IMR-90 (cell line): ENCODE measurements at regions not wholly inside any gene's neighbourhood (a gene's known extent, or its start where the extent isn't known, plus 50 kb on each side); places are given as distances from the start of the nearest gene placed in this dataset.

ENCODE experiments used
- ATAC-seq: fragments of 200-7000 bp; cut with Tn5 transposase; 2 replicates; pipeline ENCODE4 v1.9.1; 2020; ENCODE audit warnings: low read depth, mild to moderate bottlenecking, moderate library complexity
- BruUV-seq: library from RNA; stranded (reverse); fragments of 400-500 nt; replicated peaks from 2 replicates; lab custom pipeline; 2021; lab: Mats Ljungman, UMichigan
- CTCF ChIA-PET: fragments of 300-600 bp; formaldehyde crosslinking; extraction: SDS; loops from one replicate; lab custom pipeline; 2021; ENCODE audit warnings: antibody characterized with exemption; lab: Yijun Ruan, JAX
- POLR2A ChIA-PET: fragments of 300-600 bp; sonication (Branson Sonifier 250); formaldehyde crosslinking; loops from one replicate; lab custom pipeline; 2022; ENCODE audit warnings: antibody characterized with exemption; ENCODE audit not compliant: unreplicated experiment; lab: Charles Lee
- DNase-seq: peaks from one replicate; pipeline ENCODE4 v3.0.0; 2013
- H2AFZ ChIP-seq: replicated peaks from 2 replicates; pipeline ENCODE3; 2013; ENCODE audit warnings: low read length, mild to moderate bottlenecking; ENCODE audit not compliant: poor library complexity
- H2AK5ac ChIP-seq: 2 replicates; pipeline ENCODE4 v1.6.1; 2013; ENCODE audit warnings: low read depth, low read length, inconsistent platforms
- H2AK9ac ChIP-seq: replicated peaks from 2 replicates; pipeline ENCODE3; 2013; ENCODE audit warnings: mild to moderate bottlenecking, low read depth, low read length, moderate library complexity; ENCODE audit not compliant: poor library complexity
- H2BK120ac ChIP-seq: 2 replicates; pipeline ENCODE4 v1.6.1; 2013; ENCODE audit warnings: low read depth, low read length, inconsistent platforms
- H2BK15ac ChIP-seq: 3 replicates; pipeline ENCODE4 v1.6.1; 2013; ENCODE audit warnings: low read depth, low read length, inconsistent platforms
- H2BK20ac ChIP-seq: 2 replicates; pipeline ENCODE4 v1.6.1; 2013; ENCODE audit warnings: low read depth, mild to moderate bottlenecking, inconsistent platforms, low read length, moderate library complexity
- H2BK5ac ChIP-seq: 2 replicates; pipeline ENCODE4 v1.6.1; 2013; ENCODE audit warnings: mild to moderate bottlenecking, low read depth, low read length, inconsistent platforms; ENCODE audit not compliant: poor library complexity, severe bottlenecking
- H3K14ac ChIP-seq: replicated peaks from 2 replicates; pipeline ENCODE4 v1.6.1; 2013; ENCODE audit warnings: low read depth, low read length, inconsistent platforms
- H3K18ac ChIP-seq: 2 replicates; pipeline ENCODE4 v1.6.1; 2013; ENCODE audit warnings: low read depth, low read length, control low read depth
- H3K23ac ChIP-seq: 2 replicates; pipeline ENCODE4 v1.6.1; 2013; ENCODE audit warnings: low read depth, low read length, inconsistent platforms
- H3K27ac ChIP-seq: 2 replicates; pipeline ENCODE4 v1.5.1; 2013; ENCODE audit warnings: mild to moderate bottlenecking, control low read depth, low read length; ENCODE audit not compliant: insufficient read depth
- H3K27me3 ChIP-seq: 2 replicates; pipeline ENCODE4 v1.6.1; 2013; ENCODE audit warnings: low read length; ENCODE audit not compliant: control insufficient read depth, insufficient read depth
- H3K36me3 ChIP-seq: 2 replicates; pipeline ENCODE4 v1.6.1; 2013; ENCODE audit warnings: low read length, mixed read lengths; ENCODE audit not compliant: control insufficient read depth, insufficient read depth
- H3K4ac ChIP-seq: 2 replicates; pipeline ENCODE4 v1.6.1; 2013; ENCODE audit warnings: low read depth, low read length, inconsistent platforms
- H3K4me1 ChIP-seq: 2 replicates; pipeline ENCODE4 v1.6.1; 2013; ENCODE audit warnings: low read length, mixed read lengths; ENCODE audit not compliant: control insufficient read depth, insufficient read depth
- H3K4me2 ChIP-seq: 2 replicates; pipeline ENCODE4 v1.6.1; 2013; ENCODE audit warnings: low read depth, mild to moderate bottlenecking, control low read depth, low read length, moderate library complexity
- H3K4me3 ChIP-seq: 2 replicates; pipeline ENCODE4 v1.5.1; 2013; ENCODE audit warnings: low read depth, mild to moderate bottlenecking, control low read depth, low read length, moderate library complexity; ENCODE audit not compliant: insufficient read depth
- H3K56ac ChIP-seq: 2 replicates; pipeline ENCODE4 v1.6.1; 2013; ENCODE audit warnings: low read length, inconsistent platforms; ENCODE audit not compliant: insufficient read depth; ENCODE audit errors: extremely low read depth
- H3K79me1 ChIP-seq, 2 experiments: 2 replicates each; pipeline ENCODE4 v1.6.1; 2013; ENCODE audit warnings: low read length in 2 of 2, inconsistent platforms in 1 of 2, low read depth in 1 of 2
- H3K9ac ChIP-seq: 2 replicates; pipeline ENCODE4 v1.6.1; 2013; ENCODE audit warnings: low read depth, low read length, control low read depth
- H3K9me1 ChIP-seq: 2 replicates; pipeline ENCODE4 v1.6.1; 2013; ENCODE audit warnings: low read length, inconsistent platforms; ENCODE audit not compliant: insufficient read depth
- H3K9me3 ChIP-seq: 2 replicates; pipeline ENCODE4 v1.6.1; 2013; ENCODE audit warnings: low read length; ENCODE audit not compliant: control insufficient read depth, insufficient read depth
- H4K20me1 ChIP-seq: 2 replicates; pipeline ENCODE4 v1.6.1; 2013; ENCODE audit warnings: low read length, inconsistent platforms; ENCODE audit not compliant: insufficient read depth
- H4K5ac ChIP-seq: 2 replicates; pipeline ENCODE4 v1.6.1; 2013; ENCODE audit warnings: mild to moderate bottlenecking, low read depth, low read length, control low read depth
- H4K8ac ChIP-seq, 2 experiments: 2 replicates each; pipeline ENCODE4 v1.6.1; 2013; ENCODE audit warnings: low read depth in 2 of 2, low read length in 2 of 2, control low read depth in 1 of 2, inconsistent platforms in 1 of 2
- H4K91ac ChIP-seq: 2 replicates; pipeline ENCODE4 v1.6.1; 2013; ENCODE audit warnings: low read depth, low read length, inconsistent platforms; ENCODE audit not compliant: insufficient read depth
- BHLHE40 ChIP-seq: fragments of 150-350 bp; IDR thresholded peaks from 2 replicates; pipeline ENCODE4 v1.6.1; 2016; ENCODE audit warnings: mild to moderate bottlenecking, low read depth, low read length
- CEBPB ChIP-seq: IDR thresholded peaks from 2 replicates; pipeline ENCODE4 v1.6.1; 2012; ENCODE audit warnings: low read depth, low read length, improper control_type of control experiment
- CHD1 ChIP-seq: IDR thresholded peaks from 2 replicates; pipeline ENCODE4 v1.6.1; 2012; ENCODE audit warnings: low read depth, low read length, improper control_type of control experiment
- CTCF ChIP-seq: conservative IDR thresholded peaks from 2 replicates; pipeline ENCODE4 v1.5.1; 2012; ENCODE audit warnings: mild to moderate bottlenecking, low read depth, low read length, improper control_type of control experiment
- ELK1 ChIP-seq: fragments of 150-350 bp; IDR thresholded peaks from 2 replicates; pipeline ENCODE4 v1.6.1; 2016; ENCODE audit warnings: low read depth, mild to moderate bottlenecking, low read length, moderate library complexity, borderline replicate concordance
- FOS ChIP-seq: fragments of 150-350 bp; IDR thresholded peaks from 2 replicates; pipeline ENCODE4 v1.6.1; 2016; ENCODE audit warnings: low read depth, low read length
- MAFK ChIP-seq: IDR thresholded peaks from 2 replicates; pipeline ENCODE4 v1.6.1; 2012; ENCODE audit warnings: low read depth, low read length, improper control_type of control experiment
- MAZ ChIP-seq: IDR thresholded peaks from 2 replicates; pipeline ENCODE4 v1.6.1; 2012; ENCODE audit warnings: low read depth, mild to moderate bottlenecking, low read length, improper control_type of control experiment, moderate library complexity, borderline replicate concordance
- MXI1 ChIP-seq: IDR thresholded peaks from 2 replicates; pipeline ENCODE4 v1.6.1; 2012; ENCODE audit warnings: low read depth, mild to moderate bottlenecking, low read length, moderate library complexity, borderline replicate concordance
- NFE2L2 ChIP-seq: fragments of 150-350 bp; IDR thresholded peaks from 2 replicates; pipeline ENCODE4 v1.6.1; 2016; ENCODE audit warnings: low read depth, mild to moderate bottlenecking, low read length
- POLR2A ChIP-seq: IDR thresholded peaks from 2 replicates; pipeline ENCODE4 v1.6.1; 2012; ENCODE audit warnings: mild to moderate bottlenecking, low read depth, low read length
- RAD21 ChIP-seq: IDR thresholded peaks from 2 replicates; pipeline ENCODE4 v1.6.1; 2012; ENCODE audit warnings: low read length, improper control_type of control experiment
- RCOR1 ChIP-seq: IDR thresholded peaks from 2 replicates; pipeline ENCODE4 v1.6.1; 2012; ENCODE audit warnings: mild to moderate bottlenecking, low read length, improper control_type of control experiment; ENCODE audit not compliant: insufficient replicate concordance
- RFX5 ChIP-seq: IDR thresholded peaks from 2 replicates; pipeline ENCODE4 v1.8.0; 2012; ENCODE audit warnings: low read depth, mild to moderate bottlenecking, low read length, moderate library complexity
- SMC3 ChIP-seq: fragments of 150-350 bp; IDR thresholded peaks from 2 replicates; pipeline ENCODE4 v1.6.1; 2016; ENCODE audit warnings: low read depth, mild to moderate bottlenecking, antibody characterized with exemption, low read length, moderate library complexity
- WGBS, 2 experiments: methylation state at CpG; one replicate each; pipeline versions ENCODE4 v1.1.5 to v1.1.7; 2013; ENCODE audit warnings: missing lambda C conversion rate in 2 of 2; ENCODE audit not compliant: insufficient read length in 1 of 2; ENCODE audit errors: extremely low coverage in 2 of 2; 5-methylcytosine and 5-hydroxymethylcytosine counted together
- dilution Hi-C: fragments of 300-500 bp; cut with HindIII; formaldehyde crosslinking; loops from one replicate; pipeline ENCODE4 v1.14.3; 2018; ENCODE audit warnings: low sequenced_read_pairs; ENCODE audit not compliant: unreplicated experiment
- in situ Hi-C: fragments of 300-500 bp; cut with MboI; formaldehyde crosslinking; loops from 3 replicates; pipeline ENCODE4 v1.14.3; 2019; ENCODE audit warnings: low sequenced_read_pairs, inconsistent platforms, mixed read lengths
- intact Hi-C: fragments of 100-400 bp; cut with micrococcal nuclease; formaldehyde crosslinking; loops from 2 replicates; pipeline ENCODE4 v1.10.0; 2022
- TF ChIP-seq, protein P1 (sequence below): fragments of 150-350 bp; IDR thresholded peaks from 2 replicates; pipeline ENCODE4 v1.6.1; 2017; ENCODE audit warnings: mild to moderate bottlenecking, antibody characterized with exemption, low read length, low read depth

DNA sequence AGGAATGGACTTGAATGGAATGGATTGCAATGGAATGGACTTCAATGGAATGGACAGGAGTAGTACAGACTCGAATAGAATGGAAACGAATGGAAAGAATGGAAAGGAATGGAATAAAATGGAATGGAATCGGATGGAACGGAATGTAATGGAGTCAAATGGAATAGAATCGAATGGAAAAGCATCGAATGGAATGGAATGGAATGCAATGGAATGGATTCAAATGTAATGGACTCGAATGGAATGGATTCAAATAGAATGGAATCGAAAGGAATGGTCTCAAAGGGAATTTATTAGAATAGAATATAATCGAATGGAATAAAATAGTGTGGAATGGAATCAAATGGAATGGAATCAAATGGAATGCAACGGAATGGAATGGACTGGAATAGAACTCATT, 484.9 kb upstream of the WSB1 start:
- H3K4me2 ChIP-seq: no peak overlapping the region
- no peak overlapping the region for H3K14ac ChIP-seq
- dilution Hi-C loops: no loop called here
- BruUV-seq: no TSS peak
- no peak overlapping the region for H2AFZ ChIP-seq
- no peak overlapping the region for H3K4me3 ChIP-seq
- H3K36me3 ChIP-seq: no peaks in the 10 kb centered on the region
- H3K4ac ChIP-seq: no peak overlapping the region
- no peak overlapping the region for H2BK120ac ChIP-seq
- no peak overlapping the region for H3K18ac ChIP-seq
- H3K4me1 ChIP-seq: no peaks in the 10 kb centered on the region
- no peak overlapping the region for H3K9ac ChIP-seq
- ATAC-seq (no peak), DNase-seq (peak; percentile 43)
- no peak overlapping the region for H2BK20ac ChIP-seq
- H4K20me1 ChIP-seq: no peaks in the 10 kb centered on the region
- no peak overlapping the region for H2BK5ac ChIP-seq
- H3K9me3 ChIP-seq: peaks cover 3% of the 10 kb centered on the region; the same call in 1 of the 2 replicates
- H3K56ac ChIP-seq: no peak overlapping the region
- TF ChIP-seq ELK1 (no peak), POLR2A (no peak), CEBPB (no peak), FOS (no peak), CTCF (no peak), RFX5 (no peak), RCOR1 (no peak), RAD21 (no peak), MAFK (no peak), MAZ (no peak), NFE2L2 (no peak), BHLHE40 (no peak), CHD1 (no peak), SMC3 (no peak), MXI1 (no peak)
- TF ChIP-seq, protein P1, sequence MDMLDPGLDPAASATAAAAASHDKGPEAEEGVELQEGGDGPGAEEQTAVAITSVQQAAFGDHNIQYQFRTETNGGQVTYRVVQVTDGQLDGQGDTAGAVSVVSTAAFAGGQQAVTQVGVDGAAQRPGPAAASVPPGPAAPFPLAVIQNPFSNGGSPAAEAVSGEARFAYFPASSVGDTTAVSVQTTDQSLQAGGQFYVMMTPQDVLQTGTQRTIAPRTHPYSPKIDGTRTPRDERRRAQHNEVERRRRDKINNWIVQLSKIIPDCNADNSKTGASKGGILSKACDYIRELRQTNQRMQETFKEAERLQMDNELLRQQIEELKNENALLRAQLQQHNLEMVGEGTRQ: no peak
- no peaks in the 10 kb centered on the region for H3K9me1 ChIP-seq
- intact Hi-C loops: no loop called here
- H3K27ac ChIP-seq: no peak overlapping the region
- no peak overlapping the region for H2AK9ac ChIP-seq
- in situ Hi-C loops: no loop called here
- WGBS, 2 experiments: 38 to 100% methylated on average over 4 to 10 of the region's 10 CpGs
- H3K27me3 ChIP-seq: no peaks in the 10 kb centered on the region
- no peak overlapping the region for H2BK15ac ChIP-seq
- no peak overlapping the region for H4K5ac ChIP-seq
- POLR2A ChIA-PET: no interaction called here
- no peak overlapping the region for H4K91ac ChIP-seq
- H3K23ac ChIP-seq: no peak overlapping the region
- H3K79me1 ChIP-seq: no peaks in the 10 kb centered on the region
- H2AK5ac ChIP-seq: no peak overlapping the region
- no peak overlapping the region for H4K8ac ChIP-seq
- CTCF ChIA-PET: no interaction called here
